Sigmoid colon (tissue), 6 donors: ENCODE measurements at regions not wholly inside any gene's neighbourhood (a gene's known extent, or its start where the extent isn't known, plus 50 kb on each side); places are given as distances from the start of the nearest gene placed in this dataset.
"Not testable (repeated sequence)": the region's sequence is repeated elsewhere in the genome, so short reads cannot be mapped to it uniquely, and the experiment has no call there.

Experiments
- DNase-seq: peaks from one replicate; pipeline ENCODE4 v3.0.0-alpha.2; 2019
- H3K27ac ChIP-seq, 4 donors: fragments of 200-600 bp; sonication (generic); one replicate each; pipeline ENCODE4 v1.5.1; 2016 to 2019; ENCODE audit warnings: mild to moderate bottlenecking in 1 of 4
- H3K27me3 ChIP-seq, 3 donors: fragments of 200-600 bp; sonication (generic); one replicate each; pipeline ENCODE4 v1.5.1; 2019; ENCODE audit warnings: mild to moderate bottlenecking in 1 of 3
- H3K36me3 ChIP-seq, 4 donors: fragments of 200-600 bp; sonication (generic); one replicate each; pipeline ENCODE4 v1.5.1; 2016 to 2019
- H3K4me1 ChIP-seq, 4 donors: fragments of 200-600 bp; sonication (generic); one replicate each; pipeline ENCODE4 v1.5.1; 2017 to 2019
- H3K4me3 ChIP-seq, 4 donors: fragments of 200-600 bp; sonication (generic); one replicate each; pipeline ENCODE4 v1.5.1; 2017 to 2019; ENCODE audit warnings: mild to moderate bottlenecking in 2 of 4, moderate library complexity in 1 of 4
- H3K9me3 ChIP-seq, 4 donors: fragments of 200-600 bp in 3 of 4; sonication (generic) in 3 of 4; one replicate each; pipeline versions ENCODE4 v1.5.1 to v1.6.1; 2013 to 2019
- EP300 ChIP-seq, 4 donors: sonication (generic); formaldehyde crosslinking; IDR thresholded peaks; one replicate each; pipeline ENCODE4 v1.6.1; 2017; ENCODE audit warnings: antibody characterized with exemption in 4 of 4
- POLR2A ChIP-seq, 2 donors: fragments of 450-650 bp; IDR thresholded peaks; one replicate each; pipeline ENCODE4 v1.6.1; 2016; ENCODE audit warnings: antibody characterized with exemption in 2 of 2, mild to moderate bottlenecking in 2 of 2, moderate library complexity in 2 of 2
- POLR2AphosphoS5 ChIP-seq, 4 donors: sonication (generic); formaldehyde crosslinking; IDR thresholded peaks; one replicate each; pipeline ENCODE4 v1.6.1; 2017; ENCODE audit warnings: antibody characterized with exemption in 4 of 4
- WGBS, 2 donors: extraction: QIAGEN DNeasy Blood & Tissue Kit; methylation state at CpG; one replicate each; pipeline ENCODE4 v1.1.7; 2013; 5-methylcytosine and 5-hydroxymethylcytosine counted together
- intact Hi-C: fragments of 100-400 bp; cut with DNase I; formaldehyde crosslinking; loops from one replicate; pipeline ENCODE4 v1.15.1; 2023
- TF ChIP-seq, protein P1 (sequence below), 4 experiments: fragments of 450-650 bp in 3 of 4; fragments of 200-600 bp in 1 of 4; IDR thresholded peaks; one replicate each; pipeline ENCODE4 v1.5.1; 2016 to 2019; ENCODE audit warnings: antibody characterized with exemption in 4 of 4, mild to moderate bottlenecking in 3 of 4, moderate library complexity in 2 of 4
- donor health status: healthy with polysubstance abuse.
- donor health status: healthy.

- WGBS, 2 donors, result 75 to 88% methylated on average over 1 of the region's 1 CpG
- peaks cover 0 to 31% (median 14%) of the 10 kb centered on the region in 4 donors for H3K4me1 ChIP-seq
- H3K27me3 ChIP-seq, H3K27ac ChIP-seq, DNase-seq, intact Hi-C loops, H3K36me3 ChIP-seq, H3K4me3 ChIP-seq, H3K9me3 ChIP-seq: not testable (repeated sequence)
- TF ChIP-seq EP300 (IDR thresholded peaks at IDR 0.05) (peak in 1 of 4 donors; percentile 11), POLR2AphosphoS5 (IDR thresholded peaks at IDR 0.05) (peak in 3 of 4 donors; percentile 50 to 88 (median 72))
These were observed 332.0 kb upstream of the FRG2C start for GRCh38 chr3:75332090-75332489.

- Histone ChIP-seq H3K4me3 (no peak overlapping the region), H3K9me3 (no peaks in the 10 kb centered on the region), H3K4me1 (peaks cover 0 to 31% (median 14%) of the 10 kb centered on the region in 4 donors), H3K27me3 (no peaks in the 10 kb centered on the region), H3K36me3 (no peaks in the 10 kb centered on the region), H3K27ac (no peak overlapping the region)
- intact Hi-C loops, result no loop called here
- TF ChIP-seq POLR2AphosphoS5 (IDR thresholded peaks at IDR 0.05) (no peak), EP300 (IDR thresholded peaks at IDR 0.05) (no peak), POLR2A (IDR thresholded peaks at IDR 0.05) (no peak)
- TF ChIP-seq, protein P1, sequence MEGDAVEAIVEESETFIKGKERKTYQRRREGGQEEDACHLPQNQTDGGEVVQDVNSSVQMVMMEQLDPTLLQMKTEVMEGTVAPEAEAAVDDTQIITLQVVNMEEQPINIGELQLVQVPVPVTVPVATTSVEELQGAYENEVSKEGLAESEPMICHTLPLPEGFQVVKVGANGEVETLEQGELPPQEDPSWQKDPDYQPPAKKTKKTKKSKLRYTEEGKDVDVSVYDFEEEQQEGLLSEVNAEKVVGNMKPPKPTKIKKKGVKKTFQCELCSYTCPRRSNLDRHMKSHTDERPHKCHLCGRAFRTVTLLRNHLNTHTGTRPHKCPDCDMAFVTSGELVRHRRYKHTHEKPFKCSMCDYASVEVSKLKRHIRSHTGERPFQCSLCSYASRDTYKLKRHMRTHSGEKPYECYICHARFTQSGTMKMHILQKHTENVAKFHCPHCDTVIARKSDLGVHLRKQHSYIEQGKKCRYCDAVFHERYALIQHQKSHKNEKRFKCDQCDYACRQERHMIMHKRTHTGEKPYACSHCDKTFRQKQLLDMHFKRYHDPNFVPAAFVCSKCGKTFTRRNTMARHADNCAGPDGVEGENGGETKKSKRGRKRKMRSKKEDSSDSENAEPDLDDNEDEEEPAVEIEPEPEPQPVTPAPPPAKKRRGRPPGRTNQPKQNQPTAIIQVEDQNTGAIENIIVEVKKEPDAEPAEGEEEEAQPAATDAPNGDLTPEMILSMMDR (IDR thresholded peaks at IDR 0.05), result no peak
- WGBS, 2 donors, result 45 to 60% methylated on average over 2 of the region's 2 CpGs
- DNase-seq, result no peak
These were observed 331.3 kb upstream of the FRG2C start for GRCh38 chr3:75332794-75333193.

DNA sequence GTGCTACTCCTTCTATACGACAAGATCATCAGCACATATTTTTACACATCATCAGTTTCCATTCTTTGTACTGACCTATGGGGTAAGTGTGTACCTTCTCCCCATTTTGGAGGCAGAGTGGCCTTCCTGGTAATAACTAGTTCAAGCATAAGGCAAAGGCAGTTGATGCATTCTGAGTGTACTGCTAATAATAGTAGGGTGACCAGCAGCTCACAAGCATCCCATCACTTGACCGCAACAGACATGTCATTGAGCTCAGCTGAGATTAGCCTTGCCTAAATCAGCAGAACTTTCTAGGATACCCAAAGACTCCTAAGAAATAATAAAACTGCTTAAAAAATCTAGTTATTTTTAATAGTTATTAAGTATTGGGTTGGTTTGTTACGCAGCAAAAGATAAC, 329.8 kb upstream of the FRG2C start:
- 87 to 89% methylated on average over 3 of the region's 3 CpGs for WGBS, 2 donors
- Histone ChIP-seq H3K27me3 (no peaks in the 10 kb centered on the region), H3K4me1 (peaks cover 0 to 25% (median 14%) of the 10 kb centered on the region in 4 donors), H3K36me3 (no peaks in the 10 kb centered on the region), H3K9me3 (no peaks in the 10 kb centered on the region), H3K27ac (no peak overlapping the region), H3K4me3 (no peak overlapping the region)
- intact Hi-C loops, result no loop called here
- TF ChIP-seq POLR2A (IDR thresholded peaks at IDR 0.05) (no peak), POLR2AphosphoS5 (IDR thresholded peaks at IDR 0.05) (no peak), EP300 (IDR thresholded peaks at IDR 0.05) (no peak)
- TF ChIP-seq, protein P1 (IDR thresholded peaks at IDR 0.05), result no peak
- DNase-seq, result no peak

DNA sequence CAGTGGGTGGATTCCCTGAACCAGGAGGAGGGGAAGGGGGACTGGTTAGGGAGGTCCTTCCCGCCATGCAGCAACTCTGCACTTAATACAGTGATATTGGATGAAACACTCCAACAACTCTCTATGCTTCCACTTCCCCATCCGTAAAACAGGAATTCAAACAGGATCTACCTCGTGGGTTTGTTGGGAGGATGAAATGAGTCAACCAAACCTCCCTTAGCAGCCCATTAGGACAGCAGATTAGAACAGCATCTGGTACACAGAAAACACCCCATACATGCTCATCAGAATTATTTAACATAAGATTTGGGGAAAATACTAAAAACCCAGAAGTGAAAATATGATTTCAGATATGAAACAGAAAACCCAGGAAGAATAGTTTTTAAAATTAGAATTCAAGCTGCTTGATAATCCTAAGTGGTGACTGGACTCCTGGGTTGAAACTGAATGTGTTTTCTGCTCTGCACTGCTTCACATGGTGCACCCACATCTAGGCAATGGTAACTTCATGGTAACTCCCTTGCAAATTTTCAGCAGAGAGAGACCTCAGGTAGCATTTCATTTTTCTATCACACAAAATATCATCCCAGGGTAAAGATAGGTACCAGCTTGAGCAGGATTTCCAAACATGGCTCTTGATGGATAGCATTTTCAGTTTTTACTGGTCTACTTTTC, 326.8 kb upstream of the FRG2C start:
- Histone ChIP-seq H3K27me3 (no peaks in the 10 kb centered on the region), H3K27ac (no peak overlapping the region), H3K9me3 (no peaks in the 10 kb centered on the region), H3K36me3 (no peaks in the 10 kb centered on the region), H3K4me1 (peaks cover 0 to 10% (median 3%) of the 10 kb centered on the region in 4 donors), H3K4me3 (no peak overlapping the region)
- 63 to 65% methylated on average over 3 of the region's 3 CpGs for WGBS, 2 donors
- DNase-seq, result no peak
- TF ChIP-seq, protein P1 (IDR thresholded peaks at IDR 0.05), result no peak
- TF ChIP-seq POLR2A (IDR thresholded peaks at IDR 0.05), result no peak
- TF ChIP-seq EP300 (IDR thresholded peaks at IDR 0.05), result no peak
- TF ChIP-seq POLR2AphosphoS5 (IDR thresholded peaks at IDR 0.05), result no peak
- intact Hi-C loops, result no loop called here

GRCh38 chr3:75338342-75338741, 325.8 kb upstream of the FRG2C start:
- Histone ChIP-seq H3K36me3 (no peaks in the 10 kb centered on the region), H3K4me1 (peaks cover 0 to under 1% (median 0%) of the 10 kb centered on the region in 4 donors), H3K9me3 (no peaks in the 10 kb centered on the region), H3K27me3 (no peaks in the 10 kb centered on the region), H3K27ac (no peak overlapping the region), H3K4me3 (no peak overlapping the region)
- no peak for DNase-seq
- intact Hi-C loops, result no loop called here
- 88 to 90% methylated on average over 3 of the region's 3 CpGs for WGBS, 2 donors
- no peak for TF ChIP-seq POLR2A (IDR thresholded peaks at IDR 0.05)
- TF ChIP-seq, protein P1 (IDR thresholded peaks at IDR 0.05), result no peak
- TF ChIP-seq EP300 (IDR thresholded peaks at IDR 0.05), result no peak
- TF ChIP-seq POLR2AphosphoS5 (IDR thresholded peaks at IDR 0.05), result no peak
